Fibroblast of skin of back (primary cell): ENCODE measurements at regions not wholly inside any gene's neighbourhood (a gene's known extent, or its start where the extent isn't known, plus 50 kb on each side); places are given as distances from the start of the nearest gene placed in this dataset.

Experiments used
- DNase-seq: peaks from one replicate; pipeline ENCODE4 v3.0.0-alpha.2; 2013

DNA sequence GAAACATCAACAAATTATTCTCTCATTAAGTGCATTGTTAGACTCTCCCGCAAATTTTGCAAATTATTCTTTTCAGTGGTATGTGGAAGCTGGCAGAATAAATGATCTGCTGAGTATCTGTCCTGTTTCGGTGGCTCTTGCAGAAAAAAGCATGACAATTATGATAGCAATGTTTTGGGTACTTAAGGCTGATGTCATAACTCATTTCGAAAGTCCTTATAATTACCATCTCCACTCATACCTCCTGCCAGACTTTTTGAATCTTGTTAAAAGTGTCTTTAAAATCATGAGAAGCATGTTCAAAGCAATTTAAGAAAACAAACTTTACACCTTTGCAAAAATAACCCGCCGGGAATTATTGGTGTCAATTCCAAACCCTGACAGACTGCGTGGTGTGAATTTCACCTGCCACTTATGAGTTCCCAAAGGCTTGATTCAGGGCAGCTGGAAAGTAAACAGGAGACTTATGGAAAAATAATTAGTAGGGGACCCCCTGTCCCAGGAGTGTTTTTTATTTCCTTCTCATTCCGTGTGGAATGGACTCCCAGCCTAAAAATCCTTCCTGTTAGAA lies 87.6 kb upstream of the E2F3 start:
- DNase-seq = no peak

DNA sequence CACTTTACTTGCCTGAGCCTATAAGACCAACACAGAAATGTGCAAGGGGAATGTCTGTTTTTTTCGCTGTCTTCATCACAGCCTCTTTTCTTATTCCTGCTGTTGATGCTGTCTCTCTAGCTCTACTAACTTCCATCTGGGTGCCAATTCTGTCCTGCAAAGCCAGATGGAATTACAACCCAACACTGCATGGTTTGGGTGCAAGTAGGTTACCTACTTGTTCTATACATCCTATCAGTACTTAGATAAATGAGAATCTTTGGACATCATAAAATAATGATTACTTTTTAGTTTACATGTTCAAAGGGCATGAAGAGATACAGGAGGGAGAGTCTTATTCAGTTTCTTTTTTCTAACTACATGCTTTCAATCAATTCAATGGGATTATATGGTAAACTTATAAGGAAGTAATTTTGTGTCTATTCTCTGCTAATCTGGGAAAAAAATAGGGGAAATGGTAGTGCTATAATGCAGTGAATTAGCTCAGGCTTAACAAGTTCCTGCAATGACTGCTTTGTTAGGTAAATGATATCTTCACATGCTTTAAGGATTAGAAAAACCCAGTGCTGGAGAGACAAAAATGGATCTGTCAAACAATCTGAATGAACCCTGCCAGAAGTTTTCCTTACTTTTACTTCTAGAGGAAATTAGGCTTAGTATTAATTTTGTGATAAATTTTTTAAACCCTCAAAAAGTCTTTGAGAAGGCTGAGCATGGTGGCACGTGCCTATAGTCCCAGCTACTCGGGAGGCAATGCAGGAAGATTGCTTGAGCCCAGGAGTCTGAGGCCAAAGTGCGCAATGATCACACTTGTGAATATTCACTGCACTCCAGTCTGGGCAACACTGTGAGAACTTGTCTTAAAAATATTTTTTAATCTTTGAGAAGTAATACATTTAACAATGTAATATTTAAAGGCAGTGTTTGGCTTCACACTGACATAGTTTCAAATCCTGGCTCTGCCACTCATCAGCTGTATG lies 86.5 kb upstream of the E2F3 start:
- DNase-seq = no peak

DNA sequence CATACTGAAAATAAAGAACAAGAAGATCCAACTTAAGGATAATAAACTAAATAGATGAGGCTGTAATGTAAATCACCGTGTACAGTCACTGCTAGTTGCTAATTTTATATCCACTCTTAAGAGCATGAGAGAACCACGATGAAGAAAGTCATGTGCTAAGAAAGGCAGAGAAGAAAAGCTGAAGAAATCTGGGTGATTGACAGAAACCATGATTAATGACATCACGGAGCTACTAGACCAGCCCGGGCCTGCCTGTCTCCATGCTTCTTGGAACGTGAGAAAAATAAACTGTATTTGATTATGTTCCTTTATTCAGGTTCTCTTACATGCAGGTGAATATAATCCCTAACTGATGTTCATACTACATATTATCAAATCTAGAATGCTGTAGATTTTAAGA lies 84.2 kb upstream of the E2F3 start:
- DNase-seq = no peak

DNA sequence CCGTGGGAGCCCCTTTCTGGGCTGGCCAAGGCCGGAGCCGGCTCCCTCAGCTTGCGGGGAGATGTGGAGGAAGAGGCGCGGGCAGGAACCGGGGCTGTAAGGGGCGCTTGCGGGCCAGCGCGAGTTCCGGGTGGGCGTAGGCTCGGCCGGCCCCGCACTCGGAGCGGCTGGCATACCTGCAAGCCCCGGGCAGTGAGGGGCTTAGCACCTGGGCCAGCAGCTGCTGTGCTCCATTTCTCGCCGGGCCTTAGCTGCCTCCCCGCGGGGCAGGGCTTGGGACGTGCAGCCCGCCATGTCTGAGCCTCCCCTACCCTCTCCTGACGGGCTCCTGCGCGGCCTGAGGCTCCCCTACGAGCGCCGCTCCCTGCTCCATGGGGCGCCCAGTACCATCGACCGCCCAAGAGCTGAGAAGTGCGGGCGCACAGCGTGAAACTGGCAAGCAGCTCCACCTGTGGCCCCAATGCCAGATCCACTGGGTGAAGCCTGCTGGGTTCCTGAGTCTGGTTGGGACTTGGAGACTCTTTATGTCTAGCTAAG lies 82.8 kb upstream of the E2F3 start:
- no peak for DNase-seq

DNA sequence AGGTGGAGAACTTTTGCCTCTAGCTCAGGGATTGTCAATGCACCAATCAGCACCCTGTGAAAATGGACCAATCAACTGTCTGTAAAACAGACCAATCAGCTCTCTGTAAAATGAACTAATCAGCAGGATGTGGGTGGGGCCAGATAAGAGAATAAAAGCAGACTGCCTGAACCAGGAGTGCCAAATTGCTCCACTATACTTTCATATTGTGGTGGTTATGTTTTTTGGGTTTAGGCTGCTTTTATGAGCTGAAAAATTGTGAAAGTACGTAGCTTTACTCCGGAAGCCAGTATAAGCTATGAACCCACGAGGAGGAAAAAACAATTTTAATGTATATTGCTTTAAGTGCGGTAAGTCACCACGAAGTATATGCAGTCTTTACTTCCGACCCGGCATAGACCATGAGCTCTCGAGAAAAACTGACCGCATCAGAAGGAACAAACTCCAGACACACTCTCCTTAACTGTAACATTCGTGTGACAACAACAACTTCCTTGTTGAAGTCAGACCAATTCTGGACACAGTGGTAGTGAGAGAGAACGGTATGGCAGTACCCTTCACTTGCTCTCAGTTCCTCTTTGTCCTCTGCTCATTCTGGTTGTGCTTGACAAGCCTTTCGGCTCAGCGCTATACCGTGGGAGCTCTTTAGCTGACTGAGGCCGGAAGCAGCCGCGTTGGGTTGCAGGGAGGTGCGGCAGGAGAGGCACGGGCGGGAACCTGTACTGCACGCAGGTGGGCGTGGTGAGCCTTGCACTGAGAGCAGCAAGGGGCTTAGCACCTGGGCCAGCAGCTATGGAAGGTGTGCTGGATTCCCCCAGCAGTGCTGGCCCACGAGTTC lies 81.9 kb upstream of the E2F3 start:
- DNase-seq = no peak

DNA sequence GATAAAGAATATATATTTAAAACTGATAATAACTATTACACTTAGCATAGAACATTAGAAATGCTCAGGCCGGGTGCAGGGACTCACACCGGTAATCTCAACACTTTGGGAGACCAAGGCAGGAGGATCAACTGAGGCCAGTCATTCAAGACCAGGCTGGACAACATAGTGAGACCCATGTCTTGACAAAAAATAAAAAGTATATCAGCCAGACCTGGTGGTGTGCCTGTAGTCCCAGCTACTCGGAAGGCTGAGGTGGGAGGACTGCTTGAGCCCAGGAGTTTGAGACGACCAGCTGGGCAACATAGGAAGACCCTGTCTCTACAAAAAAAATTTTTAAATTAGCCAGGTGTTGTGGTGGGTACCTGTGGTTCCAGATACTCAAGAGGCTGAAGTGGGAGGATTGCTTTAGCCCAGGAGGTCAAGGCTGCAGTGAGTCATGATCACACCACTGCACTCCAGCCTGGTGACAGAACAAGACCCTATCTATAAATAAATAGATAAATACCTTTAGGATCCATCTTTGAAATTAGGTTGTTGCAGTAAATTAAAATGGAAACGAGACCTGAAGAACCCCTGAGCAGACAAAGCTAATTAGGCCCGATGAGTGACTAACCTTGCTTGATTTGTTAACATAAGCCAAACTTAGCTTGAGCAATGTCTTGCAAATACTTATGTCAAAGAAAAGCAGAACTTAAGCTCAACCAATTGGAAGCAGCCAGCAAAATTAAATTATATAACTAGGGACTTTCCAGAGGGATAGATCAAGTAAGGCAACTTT lies 75.8 kb upstream of the E2F3 start:
- DNase-seq = no peak

DNA sequence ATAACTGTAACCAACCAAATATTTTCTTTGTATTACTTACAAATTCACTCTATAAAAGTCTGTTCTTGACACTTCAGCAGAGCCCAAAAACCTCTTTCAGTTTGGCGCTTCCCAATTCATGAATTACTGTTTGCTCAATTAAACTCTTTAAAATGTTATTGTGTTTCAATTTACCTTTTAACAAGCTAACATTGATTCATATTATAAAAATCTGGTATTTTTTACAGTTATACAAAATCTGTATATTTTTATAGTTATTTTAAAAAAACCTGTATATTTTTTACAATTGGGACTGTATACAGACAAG lies 75.3 kb upstream of the E2F3 start:
- DNase-seq = no peak

DNA sequence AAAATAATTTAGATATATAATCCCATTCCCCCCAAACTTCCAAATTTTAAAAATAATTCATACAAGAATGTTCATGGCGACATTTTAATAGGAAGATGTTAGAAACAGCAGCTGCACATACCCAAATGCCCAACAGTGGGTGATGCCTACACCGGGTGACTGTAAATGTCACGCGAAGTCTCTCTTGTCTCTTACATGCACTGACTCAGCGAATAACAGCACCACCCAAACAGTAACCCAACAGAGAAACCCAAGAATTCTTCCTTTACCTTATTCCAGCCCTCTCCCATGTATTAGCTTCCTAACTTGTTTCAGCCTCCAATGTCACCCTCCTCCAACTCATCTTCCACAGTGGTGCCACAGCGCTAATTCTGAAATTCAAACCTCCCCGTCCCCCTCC lies 74.5 kb upstream of the E2F3 start:
- DNase-seq = no peak

DNA sequence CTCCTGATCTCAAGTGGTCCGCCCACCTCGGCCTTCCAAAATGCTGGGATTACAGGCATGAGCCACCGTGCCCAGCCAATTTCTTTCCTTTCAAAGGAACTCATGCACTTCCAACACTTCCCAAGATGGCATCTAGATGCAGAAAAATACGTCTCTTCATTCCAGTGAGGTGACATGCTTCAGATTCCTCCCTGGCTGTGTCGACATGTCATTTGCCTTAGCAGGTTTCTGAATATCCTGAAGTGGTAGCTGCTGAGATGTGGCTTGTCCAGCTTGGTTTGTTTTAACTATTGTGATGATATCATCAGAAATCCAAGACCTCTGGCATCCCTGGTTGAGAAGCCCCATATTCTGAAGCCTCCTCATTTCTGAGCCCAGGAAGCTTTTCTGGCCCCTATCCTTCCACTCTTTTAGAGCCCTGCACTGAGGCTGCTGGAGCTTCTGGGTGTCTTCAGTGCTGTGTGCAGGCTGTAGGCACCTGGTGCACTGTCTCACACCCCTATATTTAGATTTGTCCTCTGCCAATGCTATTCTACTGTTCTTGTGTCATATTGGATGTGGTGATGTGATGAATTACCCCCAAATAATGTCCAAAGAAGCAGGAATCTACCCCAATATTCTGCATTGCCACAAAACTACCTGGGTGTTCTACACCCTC lies 73.3 kb upstream of the E2F3 start:
- DNase-seq = no peak

DNA sequence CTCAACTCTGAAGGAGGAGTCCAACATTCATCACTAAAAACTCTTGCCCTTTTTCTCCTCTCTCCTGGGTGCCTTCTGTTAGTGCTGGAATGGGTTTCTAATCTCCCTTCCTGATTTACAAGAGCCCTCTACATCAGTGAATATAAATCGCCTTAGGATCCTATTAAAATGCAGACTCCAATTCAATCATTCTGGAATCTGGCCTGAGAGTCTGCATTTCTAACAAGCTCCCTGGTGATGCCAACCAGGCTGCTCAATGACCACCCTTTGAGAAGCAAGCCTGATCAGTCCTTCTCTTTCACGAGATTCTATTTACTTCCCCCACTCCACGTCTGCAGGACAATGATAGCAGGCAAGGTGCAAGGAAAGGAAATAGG lies 72.8 kb upstream of the E2F3 start:
- no peak for DNase-seq

DNA sequence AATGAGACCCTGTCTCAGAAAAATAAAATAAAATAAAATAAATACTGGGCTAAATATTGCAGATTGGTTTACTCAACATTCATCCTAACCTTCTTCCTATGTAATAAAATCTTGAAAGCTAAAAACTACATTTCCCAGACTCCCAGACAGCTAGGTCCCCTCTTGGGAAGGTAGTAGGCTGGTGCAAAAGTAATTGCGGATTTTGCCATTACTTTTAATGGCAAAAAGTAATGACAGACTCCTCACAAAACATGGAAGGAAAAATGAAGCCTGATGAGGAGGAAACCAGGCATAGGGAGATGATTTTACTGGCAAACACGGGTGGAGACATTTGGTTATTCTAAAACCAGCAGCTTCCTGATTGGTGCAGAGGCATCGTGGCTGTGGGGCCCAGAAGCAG lies 70.6 kb upstream of the E2F3 start:
- no peak for DNase-seq

DNA sequence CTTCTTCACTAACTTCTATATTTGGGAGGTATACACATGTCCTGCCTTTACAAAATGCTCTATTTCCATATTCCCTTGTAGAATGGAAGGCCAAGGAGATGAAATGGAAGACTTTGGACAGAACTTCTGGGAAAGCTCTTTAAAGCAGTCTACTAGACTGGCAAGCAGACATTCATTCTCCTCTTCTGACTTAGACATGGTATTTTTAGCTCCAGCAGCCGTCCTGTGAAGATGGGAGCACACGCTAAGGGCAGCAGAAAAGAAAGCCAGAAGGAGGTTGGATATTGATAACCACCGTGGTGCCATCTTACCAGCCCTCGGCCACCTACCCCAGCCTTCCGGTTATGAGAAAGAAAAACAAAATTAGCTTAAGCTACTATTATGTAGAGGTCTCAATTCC lies 70.1 kb upstream of the E2F3 start:
- no peak for DNase-seq

DNA sequence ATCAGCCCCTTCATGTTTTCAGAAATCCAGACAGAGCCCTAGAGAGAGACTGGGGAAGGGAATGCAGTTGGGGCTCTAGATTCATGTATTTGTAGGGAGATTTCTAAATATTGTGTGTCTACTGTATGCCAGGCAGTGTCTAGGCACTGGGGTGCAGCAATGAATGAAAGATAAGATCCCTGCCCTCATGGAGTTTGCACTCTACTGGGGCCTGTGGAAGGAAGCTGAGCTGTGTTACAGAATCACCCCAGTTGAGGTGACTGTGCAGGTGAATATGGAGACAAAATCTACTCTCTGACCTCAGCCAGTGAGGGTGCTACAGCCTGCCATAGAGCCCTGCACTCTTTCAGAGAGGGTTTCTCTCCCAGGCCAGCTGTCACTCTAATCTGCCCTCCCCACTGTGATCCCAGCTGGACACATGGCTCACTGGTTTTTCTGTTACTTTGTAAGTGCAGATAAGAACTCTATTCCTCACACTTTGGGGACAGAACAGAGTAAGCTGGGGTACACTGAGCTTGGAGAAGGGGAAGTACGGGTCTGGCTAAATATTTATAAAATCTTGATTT lies 69.2 kb upstream of the E2F3 start:
- DNase-seq = no peak

DNA sequence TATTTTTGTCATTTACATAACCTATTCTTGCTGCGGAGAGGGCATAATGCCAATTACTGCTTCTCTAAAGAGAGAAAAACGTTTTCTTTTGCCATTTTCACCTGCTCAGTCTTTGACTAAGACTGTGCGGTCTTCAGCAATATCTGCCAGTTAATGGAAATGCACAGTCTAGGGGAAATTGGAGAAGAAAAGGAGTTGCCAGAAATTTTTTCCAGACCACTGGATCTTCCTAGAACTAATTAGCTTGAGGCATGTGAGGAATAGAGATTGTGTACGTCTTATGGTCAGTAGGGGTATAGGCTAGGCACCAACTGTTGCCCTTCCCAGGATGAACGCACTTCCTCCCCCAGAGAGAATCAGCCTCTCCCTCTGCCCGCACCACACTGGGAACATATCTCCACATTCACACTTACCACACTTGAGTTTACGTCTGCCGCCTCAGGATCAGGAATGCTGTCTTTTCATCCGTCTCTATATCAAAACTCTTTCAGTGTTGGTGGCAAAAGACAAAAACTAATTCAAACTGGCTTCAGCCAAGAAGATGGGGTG lies 67.9 kb upstream of the E2F3 start:
- no peak for DNase-seq

DNA sequence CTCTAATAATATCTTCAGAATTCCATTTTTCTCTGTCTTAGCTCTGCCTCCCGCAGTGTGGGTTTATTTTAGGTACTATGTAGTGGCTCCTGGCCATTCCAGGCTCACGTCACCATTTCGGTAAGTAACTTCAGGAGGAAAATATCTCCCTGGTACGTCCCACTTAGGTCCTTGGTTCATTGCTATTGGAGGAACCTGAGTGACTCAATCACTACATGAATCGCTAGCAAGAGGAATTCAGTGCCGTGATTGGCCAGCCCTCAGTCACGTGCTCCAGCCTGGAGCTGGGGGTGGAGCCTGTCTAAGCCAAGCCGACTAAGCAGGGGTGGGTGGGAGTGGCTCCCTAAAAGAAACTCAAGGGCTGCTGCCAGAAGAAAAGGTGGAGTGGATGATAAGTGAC lies 67.3 kb upstream of the E2F3 start:
- DNase-seq = no peak

DNA sequence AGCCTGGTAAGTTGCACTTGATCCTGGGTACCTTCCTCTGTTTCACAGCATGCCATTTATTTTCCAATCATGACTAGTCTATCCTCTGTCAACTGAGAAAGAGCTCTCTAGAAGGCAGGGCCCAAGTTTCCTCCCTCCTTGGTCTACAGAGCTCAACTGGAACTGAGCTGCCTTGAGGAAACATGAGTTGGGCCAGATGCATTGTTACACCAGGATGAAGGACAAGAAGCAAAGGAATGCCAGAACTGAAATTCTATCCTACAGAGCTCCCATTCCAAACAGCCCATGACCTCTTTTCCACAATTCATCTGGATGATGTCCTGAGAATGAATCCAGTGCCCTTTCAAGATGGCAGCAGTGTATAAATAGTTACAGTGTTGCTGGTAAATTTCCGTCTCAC lies 66.7 kb upstream of the E2F3 start:
- DNase-seq = no peak

DNA sequence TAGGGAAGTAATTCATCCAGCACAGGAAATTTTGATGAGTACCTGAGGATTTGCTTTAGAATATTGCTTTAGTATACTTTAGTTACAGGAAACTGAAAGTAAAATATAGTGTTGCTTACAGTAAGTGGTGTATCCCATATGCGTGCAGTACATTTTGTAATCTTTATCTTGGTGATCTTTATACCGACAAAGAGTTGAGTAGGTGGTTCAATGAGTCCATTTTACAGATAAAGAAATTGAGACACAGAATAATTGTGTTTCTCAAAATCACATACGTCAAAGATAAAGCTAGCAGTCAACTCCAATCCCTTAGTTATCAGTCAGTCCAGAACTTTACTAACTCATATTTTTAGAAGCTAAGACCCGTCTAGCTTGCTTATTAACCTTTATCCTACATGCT lies 65.8 kb upstream of the E2F3 start:
- no peak for DNase-seq

DNA sequence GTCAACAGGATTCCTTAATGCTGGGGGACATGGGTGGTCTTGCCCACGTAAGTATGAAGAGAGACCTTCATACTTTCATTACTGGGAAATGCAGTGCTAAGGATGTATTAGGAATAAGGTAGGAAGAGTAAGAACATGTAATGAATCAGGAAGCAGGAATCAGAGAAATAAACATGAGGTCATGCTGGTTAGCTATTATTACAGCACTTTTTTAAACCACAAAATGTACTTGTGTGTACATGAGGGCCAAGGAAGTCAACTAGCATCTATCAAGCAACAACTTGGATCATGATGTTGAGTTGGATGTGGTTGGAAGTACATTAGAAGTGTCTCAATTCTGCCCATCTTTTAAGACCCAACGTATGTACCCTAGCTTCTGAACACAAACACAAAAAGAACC lies 63.5 kb upstream of the E2F3 start:
- DNase-seq = no peak

DNA sequence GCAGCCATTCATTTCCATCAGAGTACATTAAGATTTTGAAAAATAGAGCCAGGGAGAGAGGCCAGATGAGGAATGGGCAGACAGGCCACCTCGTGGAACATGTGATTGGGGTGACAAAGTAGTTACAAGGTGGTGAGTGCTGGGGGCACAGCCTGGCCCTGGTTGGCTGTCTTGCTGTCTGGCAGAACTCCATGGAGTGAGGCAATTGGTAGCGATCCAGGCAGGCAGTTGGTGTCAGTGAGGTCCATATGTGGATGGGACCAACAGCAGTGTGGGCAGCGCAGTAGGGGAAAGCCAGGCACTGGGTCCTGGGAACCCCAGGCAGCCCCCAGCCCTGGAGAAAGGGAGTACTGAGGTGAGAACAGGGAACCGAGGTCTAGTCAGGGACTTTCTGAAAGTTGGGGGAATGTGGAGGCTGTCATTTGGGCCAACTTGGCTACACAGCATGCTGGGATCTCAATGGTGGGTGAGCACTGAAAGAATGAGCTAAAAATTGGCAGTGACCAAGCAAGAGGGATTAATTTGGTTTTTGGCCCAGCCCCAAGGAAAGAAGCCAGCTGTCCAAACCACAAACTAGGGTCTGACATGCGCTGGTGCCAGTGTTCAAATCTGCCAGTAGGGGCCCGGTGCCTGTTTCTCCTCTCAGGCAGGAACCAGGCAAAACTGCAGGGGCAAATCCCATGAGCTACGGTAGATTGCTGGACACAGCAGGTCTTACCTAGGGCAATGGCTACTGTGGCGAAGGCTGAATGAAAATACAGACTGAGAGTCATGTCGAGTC lies 61.4 kb upstream of the E2F3 start:
- DNase-seq = no peak

DNA sequence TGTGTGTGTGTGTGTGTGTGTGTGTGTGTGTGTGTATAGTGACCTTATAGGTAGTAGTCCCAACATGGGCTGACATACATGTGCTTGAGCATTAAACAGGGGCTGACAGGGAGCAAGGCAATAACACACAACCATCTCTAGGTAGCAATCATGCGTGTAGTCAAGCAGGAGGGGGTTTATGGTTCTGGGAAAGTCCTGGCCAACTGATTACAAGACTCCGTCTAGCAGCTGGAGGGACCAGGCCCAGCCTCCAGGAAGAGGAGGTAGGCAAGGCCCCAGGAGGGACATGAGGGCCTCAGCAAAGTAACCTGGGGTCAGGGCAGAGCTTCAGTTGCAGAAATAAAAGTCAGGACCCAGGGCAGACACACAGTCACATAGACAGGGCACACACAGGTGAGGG lies 60.6 kb upstream of the E2F3 start:
- DNase-seq = no peak

DNA sequence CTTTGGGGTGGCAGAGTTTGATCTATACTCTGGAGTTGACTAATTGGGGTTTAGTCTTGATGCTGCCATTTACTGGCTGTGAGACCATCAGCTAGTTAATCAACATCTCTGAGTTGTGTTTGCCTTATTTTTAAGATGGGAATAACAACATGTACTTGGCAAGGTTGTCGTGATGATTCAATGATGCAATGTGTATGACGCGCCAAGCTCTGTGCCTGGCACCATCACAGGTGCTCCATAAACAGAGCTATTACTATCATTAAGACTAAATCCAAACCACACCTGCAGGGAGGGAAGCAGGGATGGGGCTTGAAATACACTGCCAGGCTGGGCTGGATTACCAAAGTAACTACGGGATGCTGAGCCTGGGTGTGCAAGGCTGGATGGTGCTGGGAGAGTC lies 60.1 kb upstream of the E2F3 start:
- no peak for DNase-seq
